Gastroesophageal sphincter (tissue), 3 donors: ENCODE measurements at regions not wholly inside any gene's neighbourhood (a gene's known extent, or its start where the extent isn't known, plus 50 kb on each side); places are given as distances from the start of the nearest gene placed in this dataset.

Source experiments
- EP300 ChIP-seq: sonication (generic); formaldehyde crosslinking; IDR thresholded peaks from one replicate; pipeline ENCODE4 v1.6.1; 2017; ENCODE audit warnings: antibody characterized with exemption, mild to moderate bottlenecking
- POLR2A ChIP-seq, 2 donors: fragments of 450-650 bp; IDR thresholded peaks; one replicate each; pipeline ENCODE4 v1.6.1; 2017; ENCODE audit warnings: antibody characterized with exemption in 2 of 2, mild to moderate bottlenecking in 2 of 2, moderate library complexity in 1 of 2
- TF ChIP-seq, protein P1 (sequence below), 4 experiments: fragments of 200-600 bp in 2 of 4; fragments of 450-650 bp in 2 of 4; sonication (generic) in 1 of 4; IDR thresholded peaks; one replicate each; pipeline ENCODE4 v1.5.1; 2017 to 2019; ENCODE audit warnings: antibody characterized with exemption in 4 of 4, mild to moderate bottlenecking in 2 of 4, moderate library complexity in 2 of 4

DNA sequence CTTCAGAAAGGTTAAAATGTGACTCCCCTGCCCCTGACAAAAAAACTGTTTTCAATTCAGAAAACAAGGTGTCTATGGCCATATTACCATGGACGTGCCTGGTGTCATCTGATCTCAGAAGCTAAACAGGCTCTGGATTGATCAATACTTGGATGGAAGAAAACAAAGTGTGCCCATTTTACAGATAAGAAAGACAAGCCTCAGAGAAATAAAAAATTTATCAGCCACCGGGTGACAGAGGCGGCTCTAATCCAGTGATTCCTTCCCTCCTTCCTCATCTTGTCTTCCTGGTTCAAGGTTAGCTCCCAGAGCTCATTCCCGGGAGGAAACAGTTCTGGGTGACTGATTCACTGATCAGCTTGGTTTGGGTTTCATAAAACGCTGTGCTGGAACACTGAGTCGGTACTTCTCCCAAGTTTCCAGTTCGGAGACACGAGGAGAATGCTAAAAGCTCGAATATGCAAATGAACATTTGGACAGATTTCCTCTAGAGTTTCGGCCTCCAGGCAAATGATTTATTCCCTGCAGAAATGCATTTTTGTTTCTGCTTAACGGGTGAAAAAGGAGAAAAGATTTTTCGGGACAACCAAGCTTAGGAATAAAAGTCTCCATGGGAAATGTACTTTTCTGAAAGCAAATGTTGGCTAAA, 211.2 kb downstream of the UQCRFS1 start:
- TF ChIP-seq, protein P1, sequence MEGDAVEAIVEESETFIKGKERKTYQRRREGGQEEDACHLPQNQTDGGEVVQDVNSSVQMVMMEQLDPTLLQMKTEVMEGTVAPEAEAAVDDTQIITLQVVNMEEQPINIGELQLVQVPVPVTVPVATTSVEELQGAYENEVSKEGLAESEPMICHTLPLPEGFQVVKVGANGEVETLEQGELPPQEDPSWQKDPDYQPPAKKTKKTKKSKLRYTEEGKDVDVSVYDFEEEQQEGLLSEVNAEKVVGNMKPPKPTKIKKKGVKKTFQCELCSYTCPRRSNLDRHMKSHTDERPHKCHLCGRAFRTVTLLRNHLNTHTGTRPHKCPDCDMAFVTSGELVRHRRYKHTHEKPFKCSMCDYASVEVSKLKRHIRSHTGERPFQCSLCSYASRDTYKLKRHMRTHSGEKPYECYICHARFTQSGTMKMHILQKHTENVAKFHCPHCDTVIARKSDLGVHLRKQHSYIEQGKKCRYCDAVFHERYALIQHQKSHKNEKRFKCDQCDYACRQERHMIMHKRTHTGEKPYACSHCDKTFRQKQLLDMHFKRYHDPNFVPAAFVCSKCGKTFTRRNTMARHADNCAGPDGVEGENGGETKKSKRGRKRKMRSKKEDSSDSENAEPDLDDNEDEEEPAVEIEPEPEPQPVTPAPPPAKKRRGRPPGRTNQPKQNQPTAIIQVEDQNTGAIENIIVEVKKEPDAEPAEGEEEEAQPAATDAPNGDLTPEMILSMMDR (IDR thresholded peaks at IDR 0.05), result no peak
- no peak for TF ChIP-seq EP300
- no peak for TF ChIP-seq POLR2A (IDR thresholded peaks at IDR 0.05)
